GM21423 (cell line): ENCODE measurements at regions not wholly inside any gene's neighbourhood (a gene's known extent, or its start where the extent isn't known, plus 50 kb on each side); places are given as distances from the start of the nearest gene placed in this dataset.
"Not testable (repeated sequence)": the region's sequence is repeated elsewhere in the genome, so short reads cannot be mapped to it uniquely, and the experiment has no call there.

Source experiments
- ATAC-seq: cut with Tn5 transposase; IDR thresholded peaks from one replicate; pipeline ENCODE4 v1.9.1; 2021; ENCODE audit warnings: mild to moderate bottlenecking, moderate library complexity; ENCODE audit not compliant: unreplicated experiment

- ATAC-seq, result no peak
These were observed 54.2 kb upstream of the PIK3R4 start for GRCh38 chr3:130800829-130801228.

DNA sequence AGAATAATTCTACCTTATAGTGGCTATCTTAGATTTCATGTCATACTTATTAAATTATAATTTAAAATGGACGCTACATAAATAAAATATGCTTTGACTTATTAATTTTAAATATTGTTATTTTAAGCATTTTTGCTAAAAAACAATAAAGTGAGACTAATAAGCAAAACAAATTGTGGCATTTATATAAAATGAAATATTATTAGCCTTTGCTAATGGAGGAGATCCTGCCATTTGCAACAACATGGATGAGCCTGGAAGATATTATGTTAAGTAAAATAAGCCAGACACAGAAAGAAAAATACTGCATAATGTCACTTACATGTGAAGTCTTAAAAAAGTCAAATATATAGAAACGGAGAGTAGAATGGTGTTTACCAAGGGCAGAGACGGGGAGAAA, 54.8 kb upstream of the PIK3R4 start:
- ATAC-seq, result no peak

DNA sequence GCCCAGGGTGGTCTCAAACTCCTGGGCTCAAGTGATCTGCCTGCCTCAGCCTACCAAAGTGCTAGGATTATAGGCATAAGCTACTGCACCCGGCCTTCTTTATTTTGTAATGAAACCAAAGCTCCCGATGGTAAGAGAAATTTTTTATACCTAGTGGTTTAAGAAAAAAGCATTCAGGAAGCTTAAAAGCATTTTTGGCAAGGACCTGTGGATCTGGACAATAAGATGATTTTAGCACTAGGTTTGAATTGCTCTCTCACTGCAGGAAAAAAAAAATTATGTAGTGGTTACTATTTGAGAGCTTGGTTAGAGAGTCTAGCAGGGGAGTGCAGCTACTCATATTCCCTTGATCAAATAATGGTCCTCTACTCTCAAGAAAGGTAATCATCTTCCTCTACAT, 64.9 kb upstream of the PIK3R4 start:
- no peak for ATAC-seq

GRCh38 chr3:130814691-130815472, 68.3 kb upstream of the PIK3R4 start:
- ATAC-seq, result no peak

GRCh38 chr3:130816561-130817445, 70.2 kb upstream of the PIK3R4 start:
- ATAC-seq, result no peak

GRCh38 chr3:130818066-130818465, 71.4 kb upstream of the PIK3R4 start:
- ATAC-seq, result not testable (repeated sequence)

GRCh38 chr3:130820976-130821375, 72.9 kb upstream of the ATP2C1 start:
- no peak for ATAC-seq

DNA sequence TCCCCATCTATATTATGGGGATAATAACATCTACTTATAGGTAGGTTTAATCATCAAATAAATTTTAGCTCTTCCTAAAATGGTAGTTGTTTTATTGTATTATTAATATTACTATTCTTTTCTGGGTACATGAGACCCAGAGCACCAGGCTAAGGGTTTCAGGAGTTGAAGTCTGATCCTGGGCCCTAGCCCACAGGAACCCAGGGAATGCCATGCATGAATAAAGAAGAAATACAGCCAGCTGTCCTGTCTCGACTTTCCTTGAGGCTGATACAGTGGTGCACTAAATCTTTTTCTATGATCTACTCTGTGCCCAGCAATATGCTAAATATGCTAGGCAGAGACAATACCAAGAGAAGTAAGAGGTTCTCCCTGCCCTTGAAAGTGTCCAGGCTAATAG, 72.1 kb upstream of the ATP2C1 start:
- no peak for ATAC-seq

DNA sequence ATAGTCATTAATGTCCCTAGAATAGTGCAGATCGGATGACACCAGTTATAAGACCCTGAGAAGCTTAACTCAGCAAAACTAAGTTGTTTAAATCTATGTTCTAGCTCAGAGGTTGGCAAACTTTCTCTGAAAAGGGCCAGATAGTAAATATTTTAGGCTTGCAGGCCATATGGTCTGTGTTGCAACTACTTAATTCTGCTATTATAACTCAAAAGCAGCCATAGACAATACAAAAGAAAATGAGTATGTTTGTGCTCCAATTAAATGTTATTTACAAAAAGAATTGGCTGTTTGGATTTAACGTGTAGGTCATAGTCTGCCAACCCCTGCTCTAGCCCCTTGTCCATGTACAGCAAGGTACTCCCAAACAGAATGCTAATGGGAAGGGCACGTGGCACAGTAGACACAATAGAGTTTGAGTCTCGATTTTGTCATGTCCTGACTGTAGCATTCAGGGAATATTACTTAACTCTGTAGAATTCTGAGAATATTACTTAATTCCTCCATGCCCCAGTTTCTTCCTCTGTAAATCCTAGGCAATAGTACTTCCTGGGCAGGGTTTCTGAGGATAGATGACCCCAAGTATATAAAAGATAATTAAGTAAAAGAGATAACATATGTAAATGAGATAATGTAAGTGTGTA, 70.5 kb upstream of the ATP2C1 start:
- no peak for ATAC-seq

DNA sequence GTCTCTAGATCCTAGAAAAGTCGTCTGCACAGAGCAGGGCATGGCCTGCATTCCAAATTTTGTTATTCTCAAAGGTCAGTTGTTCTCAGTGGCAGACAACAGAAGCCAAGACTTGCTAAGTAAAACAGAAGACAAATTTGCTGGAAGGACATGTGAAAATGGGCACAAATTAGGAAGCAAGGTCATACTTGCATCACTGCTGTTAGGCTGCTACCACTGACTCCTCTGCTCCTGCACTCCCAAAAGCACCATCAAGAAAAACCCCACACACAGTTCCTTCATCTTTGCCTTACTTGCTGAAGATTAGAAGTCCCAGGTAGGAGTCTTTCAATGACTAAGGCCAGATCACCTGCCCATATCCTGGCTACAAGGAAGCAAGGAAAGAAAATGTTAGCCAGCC, 69.9 kb upstream of the ATP2C1 start:
- ATAC-seq, result no peak

DNA sequence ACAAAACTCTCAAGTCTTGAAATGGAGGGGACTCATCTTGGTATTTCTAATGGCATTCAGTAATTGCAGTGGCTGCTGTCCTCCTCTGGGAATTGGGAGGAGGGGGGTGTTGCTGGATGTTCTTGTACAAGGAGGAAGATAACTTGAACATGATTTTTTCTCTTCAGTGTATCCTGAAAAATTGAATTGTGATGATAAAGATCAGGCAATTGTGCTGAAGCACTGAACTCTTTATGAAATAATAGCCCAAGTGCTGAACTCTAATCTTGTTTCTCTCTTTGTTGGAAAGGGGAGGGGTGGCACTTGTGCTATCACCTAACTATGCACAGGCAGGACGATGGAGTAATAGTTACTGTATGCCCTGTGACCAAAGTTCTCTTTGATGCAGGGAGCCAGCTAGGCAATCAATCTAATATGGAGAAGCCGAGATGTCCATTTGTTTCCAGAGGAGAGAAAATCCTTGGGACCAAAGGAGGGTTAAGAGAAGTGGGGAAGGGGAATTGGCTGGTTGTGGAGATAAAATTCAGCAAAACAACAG, 68.1 kb upstream of the ATP2C1 start:
- ATAC-seq, result no peak

GRCh38 chr3:130826516-130827182, 67.2 kb upstream of the ATP2C1 start:
- no peak for ATAC-seq

- ATAC-seq, result no peak
These were observed 66.4 kb upstream of the ATP2C1 start for GRCh38 chr3:130827486-130827885.

GRCh38 chr3:130828948-130829947, 64.6 kb upstream of the ATP2C1 start:
- ATAC-seq, result no peak

GRCh38 chr3:130831719-130832400, 62.0 kb upstream of the ATP2C1 start:
- no peak for ATAC-seq

DNA sequence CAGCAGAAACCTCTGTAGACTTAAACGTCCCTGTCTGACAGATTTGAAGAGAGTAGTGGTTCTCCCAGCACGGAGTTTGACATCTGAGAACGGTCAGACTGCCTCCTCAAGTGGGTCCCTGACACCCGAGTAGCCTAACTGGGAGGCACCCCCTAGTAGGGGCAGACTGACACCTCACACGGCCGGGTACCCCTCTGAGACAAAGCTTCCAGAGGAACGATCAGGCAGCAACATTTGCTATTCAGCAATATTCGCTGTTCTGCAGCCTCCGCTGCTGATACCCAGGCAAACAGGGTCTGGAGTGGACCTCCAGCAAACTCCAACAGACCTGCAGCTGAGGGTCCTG, 61.5 kb upstream of the ATP2C1 start:
- not testable (repeated sequence) for ATAC-seq

DNA sequence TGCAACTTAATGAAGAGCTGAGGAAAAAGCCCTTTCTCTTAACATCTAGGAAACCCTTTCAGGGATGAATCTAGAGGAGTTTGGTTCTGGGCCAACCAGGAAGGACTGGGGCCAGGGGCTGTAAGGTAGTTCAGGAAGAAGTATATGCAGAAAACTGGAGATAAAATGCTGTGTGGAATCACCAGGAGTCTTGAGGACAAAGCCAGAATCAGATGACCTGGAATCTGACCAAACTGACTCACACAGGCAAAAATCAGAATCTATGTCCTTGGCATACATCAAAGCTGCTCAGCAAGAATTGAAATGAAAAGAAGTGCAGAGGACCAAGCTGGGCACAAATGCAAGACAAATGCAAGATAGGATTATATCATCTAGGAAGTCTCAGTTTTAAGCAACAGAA, 59.4 kb upstream of the ATP2C1 start:
- ATAC-seq, result no peak

DNA sequence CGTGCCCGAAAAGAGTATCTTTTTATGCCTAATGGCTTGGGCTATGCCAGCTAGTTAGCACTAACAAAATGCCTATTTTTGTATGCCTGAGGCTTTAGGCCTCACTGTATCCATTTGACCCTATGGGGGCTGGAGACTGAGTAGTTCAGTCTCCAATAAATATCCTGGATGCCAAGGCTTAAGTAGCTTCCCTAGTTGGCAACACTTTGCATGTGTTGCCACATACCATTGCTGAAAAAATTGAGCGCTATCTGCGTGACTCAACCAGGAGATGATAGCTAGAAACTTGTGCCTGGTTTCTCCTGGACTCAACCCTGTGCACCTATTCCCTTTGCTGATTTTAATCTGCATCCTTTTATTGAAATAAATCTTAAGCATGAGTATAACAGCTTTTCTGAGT, 58.4 kb upstream of the ATP2C1 start:
- no peak for ATAC-seq
